K562 (cell line): ENCODE measurements at regions not wholly inside any gene's neighbourhood (a gene's known extent, or its start where the extent isn't known, plus 50 kb on each side); places are given as distances from the start of the nearest gene placed in this dataset.
A peak's percentile ranks its signal among the peaks of the same experiment; 100 is the strongest.

Experiments used
- ATAC-seq: fragments of 200-7000 bp; cut with Tn5 transposase; 3 replicates; pipeline ENCODE4 v1.9.1; 2020; ENCODE audit warnings: moderate library complexity
- BruUV-seq: library from RNA; stranded (reverse); fragments of 400-500 nt; replicated peaks from 2 replicates; lab custom pipeline; 2021; lab: Mats Ljungman, UMichigan
- CTCF ChIA-PET: fragments of 300-600 bp; formaldehyde crosslinking; extraction: SDS; loops from one replicate; lab custom pipeline; 2021; ENCODE audit warnings: low intra/inter-chr PET ratio; lab: Yijun Ruan, JAX
- POLR2A ChIA-PET: fragments of 300-600, 350-650 bp; sonication (Branson Sonifier 250); formaldehyde crosslinking; extraction: SDS; loops from one replicate; lab custom pipeline; 2021; ENCODE audit warnings: antibody characterized with exemption, inconsistent platforms; lab: Yijun Ruan, JAX
- DNase-seq, 4 experiments: peaks; one replicate each; pipeline versions ENCODE4 v3.0.0 to v3.0.0-alpha.2; 2011 to 2018; ENCODE audit warnings: low spot score in 3 of 4, mixed read lengths in 3 of 4; ENCODE audit errors: extremely low read depth in 1 of 4
- FAIRE-seq: peaks from 2 replicates; lab custom pipeline; 2011; peaks lifted over from hg19 to GRCh38; lab: Jason Lieb, UNC
- H2AFZ ChIP-seq: 2 replicates; pipeline ENCODE4 v1.6.0; 2011; ENCODE audit warnings: low read depth, low read length, control low read depth, inconsistent platforms
- H3K27ac ChIP-seq: fragments of 200-600 bp; 3 replicates; pipeline ENCODE4 v1.8.0; 2011; ENCODE audit warnings: low read depth, mild to moderate bottlenecking, control low read depth, inconsistent platforms, low read length, moderate library complexity, mixed read lengths; ENCODE audit errors: extremely low read depth
- H3K27me3 ChIP-seq, 2 experiments: fragments of 300-600 bp in 1 of 2; 2 replicates in 1 of 2; 3 replicates in 1 of 2; pipeline versions ENCODE4 v1.6.0 to v1.8.0; 2011; ENCODE audit warnings: inconsistent platforms in 2 of 2, low read length in 2 of 2, mild to moderate bottlenecking in 1 of 2, mixed read lengths in 1 of 2, moderate library complexity in 1 of 2; ENCODE audit not compliant: control insufficient read depth in 2 of 2, insufficient read depth in 2 of 2
- H3K36me3 ChIP-seq: fragments of 300-600 bp; 3 replicates; pipeline ENCODE4 v1.8.0; 2011; ENCODE audit warnings: mild to moderate bottlenecking, low read length, inconsistent platforms; ENCODE audit not compliant: control insufficient read depth, insufficient read depth
- H3K4me1 ChIP-seq, 2 experiments: fragments of 200-600 bp in 1 of 2; replicated peaks in 1 of 2; 2 replicates in 1 of 2; 3 replicates in 1 of 2; pipeline versions ENCODE4 v1.5.1 to v1.8.0; 2011; ENCODE audit warnings: inconsistent platforms in 2 of 2, low read length in 2 of 2, mild to moderate bottlenecking in 1 of 2, mixed read lengths in 1 of 2, moderate library complexity in 1 of 2; ENCODE audit not compliant: control insufficient read depth in 2 of 2, insufficient read depth in 2 of 2
- H3K4me2 ChIP-seq: 2 replicates; pipeline ENCODE4 v1.6.1; 2011; ENCODE audit warnings: low read length, control low read depth, inconsistent platforms, mixed read lengths; ENCODE audit not compliant: insufficient read depth
- H3K4me3 ChIP-seq: fragments of 200-600 bp; sonication (generic), shearing (Covaris generic); 2 replicates; pipeline ENCODE4 v1.5.1; 2016; ENCODE audit warnings: control low read depth, inconsistent platforms
- H3K79me2 ChIP-seq: fragments of 200-600 bp; 3 replicates; pipeline ENCODE4 v1.8.0; 2011; ENCODE audit warnings: low read length, inconsistent platforms; ENCODE audit not compliant: control insufficient read depth, insufficient read depth
- H3K9ac ChIP-seq, 2 experiments: 2 replicates each; pipeline versions ENCODE4 v1.6.0 to v1.6.1; 2011; ENCODE audit warnings: low read depth in 2 of 2, low read length in 2 of 2, control low read depth in 1 of 2, inconsistent platforms in 1 of 2, mild to moderate bottlenecking in 1 of 2, mixed read lengths in 1 of 2; ENCODE audit not compliant: insufficient read depth in 1 of 2
- H3K9me1 ChIP-seq: one replicate; pipeline ENCODE4 v1.6.0; 2011; ENCODE audit warnings: inconsistent platforms, mild to moderate bottlenecking, low read length, moderate library complexity; ENCODE audit not compliant: control insufficient read depth, insufficient read depth
- H3K9me3 ChIP-seq: replicated peaks from 2 replicates; pipeline ENCODE4 v1.5.1; 2011; ENCODE audit warnings: low read depth, low read length, inconsistent platforms; ENCODE audit not compliant: control insufficient read depth, insufficient read depth
- H4K20me1 ChIP-seq: replicated peaks from 2 replicates; pipeline ENCODE4 v1.6.1; 2011; ENCODE audit warnings: low read length, inconsistent platforms, mixed read lengths; ENCODE audit not compliant: control insufficient read depth, insufficient read depth
- LARP7 ChIP-seq: fragments of 450-650 bp; IDR thresholded peaks from 2 replicates; pipeline ENCODE4 v1.6.1; 2016
- LCOR ChIP-seq: sonication (generic); formaldehyde crosslinking; IDR thresholded peaks from 2 replicates; pipeline ENCODE4 v1.8.0; 2022; ENCODE audit warnings: mild to moderate bottlenecking, missing genetic modification reagents
- NFXL1 ChIP-seq: fragments of 450-650 bp; formaldehyde crosslinking; IDR thresholded peaks from 2 replicates; pipeline ENCODE4 v1.4.0; 2021; ENCODE audit warnings: mild to moderate bottlenecking
- NR2C2 ChIP-seq, 2 experiments: fragments of 200-800 bp in 1 of 2; sonication (Bioruptor generic) in 1 of 2; sonication (generic) in 1 of 2; formaldehyde crosslinking in 1 of 2; IDR thresholded peaks; 2 replicates each; pipeline versions ENCODE4 v1.6.1 to v1.8.0; 2016 to 2022; ENCODE audit warnings: mild to moderate bottlenecking in 1 of 2, missing compliant biosample characterization in 1 of 2, missing genetic modification characterization in 1 of 2, missing genetic modification reagents in 1 of 2
- POLR2G ChIP-seq: fragments of 200-400 bp; formaldehyde crosslinking; IDR thresholded peaks from 2 replicates; pipeline ENCODE4 v1.6.1; 2017; ENCODE audit warnings: low read depth, mild to moderate bottlenecking, antibody characterized with exemption, low read length, moderate library complexity
- RAD21 ChIP-seq, 2 experiments: fragments of 250-450 bp in 1 of 2; fragments of 450-650 bp in 1 of 2; sonication (Bioruptor Pico) in 1 of 2; formaldehyde crosslinking in 1 of 2; IDR thresholded peaks in 1 of 2; conservative IDR thresholded peaks in 1 of 2; 2 replicates each; pipeline versions ENCODE4 v1.4.0 to v1.8.0; 2020 to 2022; ENCODE audit warnings: mild to moderate bottlenecking in 2 of 2, moderate library complexity in 1 of 2
- XRCC3 ChIP-seq: fragments of 450-650 bp; IDR thresholded peaks from 2 replicates; pipeline ENCODE4 v1.6.1; 2017; ENCODE audit warnings: mild to moderate bottlenecking, moderate library complexity
- ZNF316 ChIP-seq: fragments of 450-650 bp; IDR thresholded peaks from 2 replicates; pipeline ENCODE4 v1.6.1; 2016
- WGBS: fragments of 100-300 bp; shearing (Covaris generic); methylation state at CpG from one replicate; pipeline ENCODE4 v1.1.6; 2016; ENCODE audit warnings: low coverage, mixed read lengths; ENCODE audit not compliant: insufficient coverage; ENCODE audit errors: missing lambda C conversion rate; 5-methylcytosine and 5-hydroxymethylcytosine counted together
- in situ Hi-C: fragments of 300-500 bp; cut with MboI; formaldehyde crosslinking; loops from 4 replicates; pipeline ENCODE4 v1.15.0; 2018; ENCODE audit warnings: inconsistent platforms, mixed read lengths
- intact Hi-C: fragments of 100-400 bp; cut with micrococcal nuclease; formaldehyde crosslinking; loops from 2 replicates; pipeline ENCODE4 v1.14.2; 2022
- TF ChIP-seq, protein P1 (sequence below): fragments of 450-650 bp; IDR thresholded peaks from 2 replicates; pipeline ENCODE4 v1.6.1; 2016; ENCODE audit warnings: mild to moderate bottlenecking
- TF ChIP-seq, protein P2 (sequence below), 3 experiments: IDR thresholded peaks in 2 of 3; conservative IDR thresholded peaks in 1 of 3; 2 replicates each; pipeline ENCODE4 v1.5.1; 2011 to 2012; ENCODE audit warnings: low read length in 3 of 3, mild to moderate bottlenecking in 3 of 3, control low read depth in 2 of 3, improper control_type of control experiment in 1 of 3, inconsistent platforms in 1 of 3, low read depth in 1 of 3, mixed read lengths in 1 of 3, moderate library complexity in 1 of 3; ENCODE audit not compliant: insufficient read depth in 2 of 3

DNA sequence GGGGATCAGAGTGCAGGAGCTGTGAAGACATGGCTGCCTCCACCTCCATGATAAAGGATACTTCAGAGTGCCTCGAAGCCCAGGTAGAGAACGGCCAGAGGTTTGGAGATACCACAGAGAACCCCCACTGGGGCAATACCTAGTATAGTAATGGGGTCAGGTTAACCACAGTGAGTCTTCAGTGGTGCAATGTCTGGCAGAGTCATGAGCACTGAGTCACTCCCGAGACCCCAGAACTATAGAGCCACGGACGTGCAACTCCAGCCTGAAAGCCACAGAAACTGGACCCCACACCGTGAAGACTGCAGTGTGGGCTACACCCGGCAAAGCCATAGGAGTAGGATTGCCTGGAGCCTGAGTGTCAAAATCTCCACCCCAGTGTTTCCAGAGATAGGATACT is 746.6 kb downstream of the CBLN2 start (continued):
- TF ChIP-seq, protein P1, sequence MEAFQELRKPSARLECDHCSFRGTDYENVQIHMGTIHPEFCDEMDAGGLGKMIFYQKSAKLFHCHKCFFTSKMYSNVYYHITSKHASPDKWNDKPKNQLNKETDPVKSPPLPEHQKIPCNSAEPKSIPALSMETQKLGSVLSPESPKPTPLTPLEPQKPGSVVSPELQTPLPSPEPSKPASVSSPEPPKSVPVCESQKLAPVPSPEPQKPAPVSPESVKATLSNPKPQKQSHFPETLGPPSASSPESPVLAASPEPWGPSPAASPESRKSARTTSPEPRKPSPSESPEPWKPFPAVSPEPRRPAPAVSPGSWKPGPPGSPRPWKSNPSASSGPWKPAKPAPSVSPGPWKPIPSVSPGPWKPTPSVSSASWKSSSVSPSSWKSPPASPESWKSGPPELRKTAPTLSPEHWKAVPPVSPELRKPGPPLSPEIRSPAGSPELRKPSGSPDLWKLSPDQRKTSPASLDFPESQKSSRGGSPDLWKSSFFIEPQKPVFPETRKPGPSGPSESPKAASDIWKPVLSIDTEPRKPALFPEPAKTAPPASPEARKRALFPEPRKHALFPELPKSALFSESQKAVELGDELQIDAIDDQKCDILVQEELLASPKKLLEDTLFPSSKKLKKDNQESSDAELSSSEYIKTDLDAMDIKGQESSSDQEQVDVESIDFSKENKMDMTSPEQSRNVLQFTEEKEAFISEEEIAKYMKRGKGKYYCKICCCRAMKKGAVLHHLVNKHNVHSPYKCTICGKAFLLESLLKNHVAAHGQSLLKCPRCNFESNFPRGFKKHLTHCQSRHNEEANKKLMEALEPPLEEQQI = no peak
- TF ChIP-seq ZNF316 (no peak), LCOR (CRISPR knock-in tag) (no peak), POLR2G (no peak), LARP7 (no peak), NR2C2 (CRISPR knock-in tag; IDR thresholded peaks at IDR 0.05) (no peak), NR2C2 (tag; IDR thresholded peaks at IDR 0.05) (no peak), XRCC3 (no peak)

- H3K4me1 ChIP-seq = no peaks in the 10 kb centered on the region
- H4K20me1 ChIP-seq = no peaks in the 10 kb centered on the region
- no peak for FAIRE-seq
- in situ Hi-C loops = no loop called here
- H3K9ac ChIP-seq = no peak overlapping the region
- ATAC-seq = no peak
- CTCF ChIA-PET = no interaction called here
- no peaks in the 10 kb centered on the region for H3K9me1 ChIP-seq
- no peaks in the 10 kb centered on the region for H3K79me2 ChIP-seq
- TF ChIP-seq, protein P2, sequence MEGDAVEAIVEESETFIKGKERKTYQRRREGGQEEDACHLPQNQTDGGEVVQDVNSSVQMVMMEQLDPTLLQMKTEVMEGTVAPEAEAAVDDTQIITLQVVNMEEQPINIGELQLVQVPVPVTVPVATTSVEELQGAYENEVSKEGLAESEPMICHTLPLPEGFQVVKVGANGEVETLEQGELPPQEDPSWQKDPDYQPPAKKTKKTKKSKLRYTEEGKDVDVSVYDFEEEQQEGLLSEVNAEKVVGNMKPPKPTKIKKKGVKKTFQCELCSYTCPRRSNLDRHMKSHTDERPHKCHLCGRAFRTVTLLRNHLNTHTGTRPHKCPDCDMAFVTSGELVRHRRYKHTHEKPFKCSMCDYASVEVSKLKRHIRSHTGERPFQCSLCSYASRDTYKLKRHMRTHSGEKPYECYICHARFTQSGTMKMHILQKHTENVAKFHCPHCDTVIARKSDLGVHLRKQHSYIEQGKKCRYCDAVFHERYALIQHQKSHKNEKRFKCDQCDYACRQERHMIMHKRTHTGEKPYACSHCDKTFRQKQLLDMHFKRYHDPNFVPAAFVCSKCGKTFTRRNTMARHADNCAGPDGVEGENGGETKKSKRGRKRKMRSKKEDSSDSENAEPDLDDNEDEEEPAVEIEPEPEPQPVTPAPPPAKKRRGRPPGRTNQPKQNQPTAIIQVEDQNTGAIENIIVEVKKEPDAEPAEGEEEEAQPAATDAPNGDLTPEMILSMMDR (IDR thresholded peaks at IDR 0.05 in 2 of 3, conservative IDR thresholded peaks at IDR 0.05 in 1 of 3; ENCODE audit: insufficient read depth in 2 of 3, low read depth in 1 of 3, low read length in 3 of 3) = peak in 1 of 3 experiments; percentile 18; a peak in 1 of 6 replicates
- TF ChIP-seq RAD21 (CRISPR knock-in tag; conservative IDR thresholded peaks at IDR 0.05 in 1 of 2, IDR thresholded peaks at IDR 0.05 in 1 of 2) = peak in 1 of 2 experiments; percentile 9; a peak in 1 of 4 replicates
- TF ChIP-seq NFXL1 (CRISPR knock-in tag) = no peak
- TF ChIP-seq, all 486 proteins: peak for 2
- no peak overlapping the region for H3K27ac ChIP-seq
- WGBS = 2% methylated on average over 4 of the region's 4 CpGs
- DNase-seq = peak; percentile 2 to 12 (median 4)
- H3K36me3 ChIP-seq = no peaks in the 10 kb centered on the region
- intact Hi-C loops = loop anchor here (10.0 kb wide), 2 partner anchors 150 to 1290 kb away; no protein-coding TSS in a partner anchor
- POLR2A ChIA-PET = no interaction called here
- no TSS peak for BruUV-seq
- H3K9me3 ChIP-seq = no peaks in the 10 kb centered on the region
- H3K4me2 ChIP-seq = no peak overlapping the region
- H2AFZ ChIP-seq = no peak overlapping the region
- H3K4me3 ChIP-seq = no peak overlapping the region
- H3K27me3 ChIP-seq = no peaks in the 10 kb centered on the region
Measured at GRCh38 chr18:71784777-71785176, 759.4 kb downstream of the CBLN2 start.
